ENCODE measurements at regions not wholly inside any gene's neighbourhood (a gene's known extent, or its start where the extent isn't known, plus 50 kb on each side); places are given as distances from the start of the nearest gene placed in this dataset.

- TF ChIP-seq CTCF (IDR thresholded peaks at IDR 0.05) (no peak), POLR2A (IDR thresholded peaks at IDR 0.05) (no peak)
These were observed 217.9 kb upstream of the FOXA2 start for GRCh38 chr20:22802296-22802695.

All from heart left ventricle (tissue), 13 donors.